ENCODE measurements at regions not wholly inside any gene's neighbourhood (a gene's known extent, or its start where the extent isn't known, plus 50 kb on each side); places are given as distances from the start of the nearest gene placed in this dataset.
"Not testable (repeated sequence)": the region's sequence is repeated elsewhere in the genome, so short reads cannot be mapped to it uniquely, and the experiment has no call there.

GRCh38 chr4:132101526-132101925 lies 1047.6 kb upstream of the PCDH10 start:
- Histone ChIP-seq H3K4me2 (no peak overlapping the region), H3K27me3 (ENCODE audit: insufficient read depth, low read depth) (no peaks in the 10 kb centered on the region), H2AFZ (no peak overlapping the region), H3K4me3 (no peak overlapping the region), H3K9me2 (ENCODE audit: insufficient read depth) (no peaks in the 10 kb centered on the region), H4K20me1 (ENCODE audit: insufficient read depth) (no peaks in the 10 kb centered on the region), H3K4me1 (replicated peaks; ENCODE audit: insufficient read depth) (no peaks in the 10 kb centered on the region), H3K36me3 (ENCODE audit: low read depth) (no peaks in the 10 kb centered on the region), H3F3A (ENCODE audit: insufficient read depth, low read depth) (no peaks in the 10 kb centered on the region), H3K79me2 (ENCODE audit: low read depth) (no peaks in the 10 kb centered on the region), H3K9me3 (ENCODE audit: insufficient read depth, low read depth) (no peaks in the 10 kb centered on the region), H3K27ac (no peak overlapping the region)
- ChIA-PET CTCF (no interaction called here), POLR2A (ENCODE audit: unreplicated experiment) (no interaction called here)
- no TSS peak for BruUV-seq (replicated peaks)
- no peak for TF ChIP-seq CTCF (conservative IDR thresholded peaks at IDR 0.05)
- no peak for TF ChIP-seq EZH2 (IDR thresholded peaks at IDR 0.05; ENCODE audit: low read depth)
- intact Hi-C loops (cut with micrococcal nuclease; ENCODE audit: unreplicated experiment) = no loop called here
- DNase-seq = no peak

- no peaks in the 10 kb centered on the region for H3K79me2 ChIP-seq (ENCODE audit: low read depth)
- H3K9me2 ChIP-seq (ENCODE audit: insufficient read depth) = no peaks in the 10 kb centered on the region
- BruUV-seq (replicated peaks) = no TSS peak
- no peaks in the 10 kb centered on the region for H3F3A ChIP-seq (ENCODE audit: insufficient read depth, low read depth)
- H3K4me3 ChIP-seq = no peak overlapping the region
- intact Hi-C loops (cut with micrococcal nuclease; ENCODE audit: unreplicated experiment) = no loop called here
- POLR2A ChIA-PET (ENCODE audit: unreplicated experiment) = no interaction called here
- H3K27me3 ChIP-seq (ENCODE audit: insufficient read depth, low read depth) = no peaks in the 10 kb centered on the region
- no peaks in the 10 kb centered on the region for H4K20me1 ChIP-seq (ENCODE audit: insufficient read depth)
- H2AFZ ChIP-seq = no peak overlapping the region
- H3K36me3 ChIP-seq (ENCODE audit: low read depth) = no peaks in the 10 kb centered on the region
- CTCF ChIA-PET = no interaction called here
- no peak overlapping the region for H3K4me2 ChIP-seq
- no peak for TF ChIP-seq CTCF (conservative IDR thresholded peaks at IDR 0.05)
- no peak for TF ChIP-seq EZH2 (IDR thresholded peaks at IDR 0.05; ENCODE audit: low read depth)
- H3K9me3 ChIP-seq (ENCODE audit: insufficient read depth, low read depth) = no peaks in the 10 kb centered on the region
- no peaks in the 10 kb centered on the region for H3K4me1 ChIP-seq (replicated peaks; ENCODE audit: insufficient read depth)
- DNase-seq = no peak
- no peak overlapping the region for H3K27ac ChIP-seq
Observed at GRCh38 chr4:132108784-132109183, 1040.3 kb upstream of the PCDH10 start.

GRCh38 chr4:132114885-132115284 lies 1034.2 kb upstream of the PCDH10 start:
- no TSS peak for BruUV-seq (replicated peaks)
- intact Hi-C loops (cut with micrococcal nuclease; ENCODE audit: unreplicated experiment) = no loop called here
- CTCF ChIA-PET = no interaction called here

GRCh38 chr4:132122741-132123140 lies 1026.4 kb upstream of the PCDH10 start:
- intact Hi-C loops (cut with micrococcal nuclease; ENCODE audit: unreplicated experiment); POLR2A ChIA-PET (ENCODE audit: unreplicated experiment); H3K9me3 ChIP-seq (ENCODE audit: insufficient read depth, low read depth): not testable (repeated sequence)

More at GRCh38 chr4:132114885-132115284, 1034.2 kb upstream of the PCDH10 start:
- H3K27me3 ChIP-seq (ENCODE audit: insufficient read depth, low read depth) = no peaks in the 10 kb centered on the region
- H3K36me3 ChIP-seq (ENCODE audit: low read depth) = no peaks in the 10 kb centered on the region
- H3K9me2 ChIP-seq (ENCODE audit: insufficient read depth) = no peaks in the 10 kb centered on the region
- no peaks in the 10 kb centered on the region for H3K4me1 ChIP-seq (replicated peaks; ENCODE audit: insufficient read depth)
- DNase-seq = no peak
- H3K4me2 ChIP-seq = no peak overlapping the region
- no peak overlapping the region for H3K4me3 ChIP-seq
- POLR2A ChIA-PET (ENCODE audit: unreplicated experiment) = no interaction called here
- H3F3A ChIP-seq (ENCODE audit: insufficient read depth, low read depth) = no peaks in the 10 kb centered on the region
- no peak for TF ChIP-seq EZH2 (IDR thresholded peaks at IDR 0.05; ENCODE audit: low read depth)
- TF ChIP-seq CTCF (conservative IDR thresholded peaks at IDR 0.05) = no peak
- no peak overlapping the region for H3K27ac ChIP-seq
- no peak overlapping the region for H2AFZ ChIP-seq
- H4K20me1 ChIP-seq (ENCODE audit: insufficient read depth) = no peaks in the 10 kb centered on the region
- H3K79me2 ChIP-seq (ENCODE audit: low read depth) = no peaks in the 10 kb centered on the region
- H3K9me3 ChIP-seq (ENCODE audit: insufficient read depth, low read depth) = no peaks in the 10 kb centered on the region

More at GRCh38 chr4:132122741-132123140, 1026.4 kb upstream of the PCDH10 start:
- H2AFZ ChIP-seq; H3K9me2 ChIP-seq (ENCODE audit: insufficient read depth); H3K4me1 ChIP-seq (replicated peaks; ENCODE audit: insufficient read depth); BruUV-seq (replicated peaks); CTCF ChIA-PET; H3F3A ChIP-seq (ENCODE audit: insufficient read depth, low read depth); H3K79me2 ChIP-seq (ENCODE audit: low read depth); H4K20me1 ChIP-seq (ENCODE audit: insufficient read depth); H3K27me3 ChIP-seq (ENCODE audit: insufficient read depth, low read depth); H3K27ac ChIP-seq; H3K4me3 ChIP-seq; DNase-seq; H3K4me2 ChIP-seq; H3K36me3 ChIP-seq (ENCODE audit: low read depth): not testable (repeated sequence)

All from PC-9 (cell line).